ENCODE measurements at regions not wholly inside any gene's neighbourhood (a gene's known extent, or its start where the extent isn't known, plus 50 kb on each side); places are given as distances from the start of the nearest gene placed in this dataset.

- DNase-seq (ENCODE audit: low spot score) = no peak
Observed at GRCh38 chr14:100467046-100467750, 120.0 kb downstream of the BEGAIN start.

GRCh38 chr14:100467939-100468338, 119.3 kb downstream of the BEGAIN start:
- no peak for DNase-seq (ENCODE audit: low spot score)

GRCh38 chr14:100468557-100468956, 118.7 kb downstream of the BEGAIN start:
- DNase-seq (ENCODE audit: low spot score) = no peak

GRCh38 chr14:100469632-100470522, 117.3 kb downstream of the BEGAIN start:
- no peak for DNase-seq (ENCODE audit: low spot score)

- DNase-seq (ENCODE audit: low spot score) = no peak
Observed at GRCh38 chr14:100470523-100470897, 116.7 kb downstream of the BEGAIN start.

- no peak for DNase-seq (ENCODE audit: low spot score)
Observed at GRCh38 chr14:100471441-100472093, 115.7 kb downstream of the BEGAIN start.

GRCh38 chr14:100472094-100472455, 115.1 kb downstream of the BEGAIN start:
- no peak for DNase-seq (ENCODE audit: low spot score)

- DNase-seq (ENCODE audit: low spot score) = no peak
Observed at GRCh38 chr14:100472491-100472890, 114.7 kb downstream of the BEGAIN start.

- DNase-seq (ENCODE audit: low spot score) = no peak
Observed at GRCh38 chr14:100473249-100473648, 114.0 kb downstream of the BEGAIN start.

- DNase-seq (ENCODE audit: low spot score) = no peak
Observed at GRCh38 chr14:100474196-100474595, 113.0 kb downstream of the BEGAIN start.

GRCh38 chr14:100475268-100475667, 111.9 kb downstream of the BEGAIN start:
- DNase-seq (ENCODE audit: low spot score) = no peak

GRCh38 chr14:100476012-100476822, 111.0 kb downstream of the BEGAIN start:
- DNase-seq (ENCODE audit: low spot score) = peak; percentile 22

GRCh38 chr14:100484531-100485267, 102.5 kb downstream of the BEGAIN start:
- DNase-seq (ENCODE audit: low spot score) = no peak

- peak; percentile 63 for DNase-seq (ENCODE audit: low spot score)
Observed at GRCh38 chr14:100486025-100486828, 101.0 kb downstream of the BEGAIN start.
